SH-SY5Y (cell line): ENCODE measurements at regions not wholly inside any gene's neighbourhood (a gene's known extent, or its start where the extent isn't known, plus 50 kb on each side); places are given as distances from the start of the nearest gene placed in this dataset.

Experiments used
- GATA2 ChIP-seq: IDR thresholded peaks from 2 replicates; pipeline ENCODE4 v1.6.1; 2011; ENCODE audit warnings: mild to moderate bottlenecking, low read depth, low read length
- GATA3 ChIP-seq: IDR thresholded peaks from 2 replicates; pipeline ENCODE4 v1.6.1; 2011; ENCODE audit warnings: low read depth, mild to moderate bottlenecking, low read length, moderate library complexity

- TF ChIP-seq GATA2 (no peak), GATA3 (no peak)
Measured at GRCh38 chr5:112552791-112553190, 133.7 kb upstream of the EPB41L4A start.
